GM23338 (cell line): ENCODE measurements at regions not wholly inside any gene's neighbourhood (a gene's known extent, or its start where the extent isn't known, plus 50 kb on each side); places are given as distances from the start of the nearest gene placed in this dataset.

ENCODE experiments used
- ATAC-seq: fragments of 200-7000 bp; cut with Tn5 transposase; 3 replicates; pipeline ENCODE4 v1.9.1; 2020
- DNase-seq: peaks from one replicate; pipeline ENCODE4 v3.0.0-alpha.2; 2015; ENCODE audit warnings: low spot score
- H2AFZ ChIP-seq: fragments of 200-600 bp; sonication (generic); 2 replicates; pipeline ENCODE4 v1.8.0; 2016; ENCODE audit warnings: antibody characterized with exemption, mild to moderate bottlenecking, moderate library complexity
- H3F3A ChIP-seq: fragments of 200-600 bp; sonication (generic); replicated peaks from 2 replicates; pipeline ENCODE4 v1.8.0; 2017; ENCODE audit warnings: antibody characterized with exemption, mixed run types, low read depth
- H3K27ac ChIP-seq: fragments of 200-600 bp; sonication (generic); 2 replicates; pipeline ENCODE4 v1.6.1; 2016; ENCODE audit warnings: low read depth
- H3K27me3 ChIP-seq: fragments of 200-600 bp; sonication (generic); 2 replicates; pipeline ENCODE4 v1.8.0; 2016; ENCODE audit warnings: mild to moderate bottlenecking, mixed run types, moderate library complexity; ENCODE audit not compliant: insufficient read depth
- H3K36me3 ChIP-seq: fragments of 200-600 bp; sonication (generic); 2 replicates; pipeline ENCODE4 v1.8.0; 2016; ENCODE audit warnings: mild to moderate bottlenecking; ENCODE audit not compliant: insufficient read depth
- H3K4me1 ChIP-seq: fragments of 200-600 bp; sonication (generic); 2 replicates; pipeline ENCODE4 v1.8.0; 2016; ENCODE audit warnings: mild to moderate bottlenecking, moderate library complexity; ENCODE audit not compliant: insufficient read depth
- H3K4me2 ChIP-seq: fragments of 200-600 bp; sonication (generic); 2 replicates; pipeline ENCODE4 v1.7.1; 2017; ENCODE audit warnings: mixed run types
- H3K4me3 ChIP-seq: fragments of 200-600 bp; sonication (generic); 2 replicates; pipeline ENCODE4 v1.6.1; 2016; ENCODE audit warnings: mixed run types
- H3K79me2 ChIP-seq: fragments of 200-600 bp; sonication (generic); replicated peaks from 2 replicates; pipeline ENCODE4 v1.8.0; 2017; ENCODE audit warnings: mild to moderate bottlenecking; ENCODE audit not compliant: insufficient read depth
- H3K9me2 ChIP-seq: fragments of 200-600 bp; sonication (generic); 2 replicates; pipeline ENCODE4 v1.8.0; 2017; ENCODE audit not compliant: insufficient read depth
- H4K20me1 ChIP-seq: fragments of 200-600 bp; sonication (generic); replicated peaks from 2 replicates; pipeline ENCODE4 v1.8.0; 2017; ENCODE audit warnings: mild to moderate bottlenecking; ENCODE audit not compliant: insufficient read depth
- H3K27ac Mint-ChIP-seq: 2 replicates; pipeline ENCODE4 v1.8.0; 2020; ENCODE audit warnings: inconsistent platforms, mild to moderate bottlenecking, moderate library complexity, mixed read lengths
- H3K27me3 Mint-ChIP-seq: 3 replicates; pipeline ENCODE4 v1.8.0; 2022; ENCODE audit warnings: low read depth, mild to moderate bottlenecking, moderate library complexity, mixed read lengths, inconsistent platforms; ENCODE audit not compliant: insufficient read depth, poor library complexity
- H3K36me3 Mint-ChIP-seq: 3 replicates; pipeline ENCODE4 v1.8.0; 2021; ENCODE audit warnings: low read depth, mild to moderate bottlenecking, inconsistent platforms, moderate library complexity, mixed read lengths
- H3K4me1 Mint-ChIP-seq: 3 replicates; pipeline ENCODE4 v1.8.0; 2020; ENCODE audit warnings: mild to moderate bottlenecking, inconsistent platforms, mixed read lengths
- H3K4me3 Mint-ChIP-seq: 3 replicates; pipeline ENCODE4 v1.8.0; 2021; ENCODE audit warnings: moderate library complexity, mild to moderate bottlenecking, inconsistent platforms, mixed read lengths
- H3K9me3 Mint-ChIP-seq: 3 replicates; pipeline ENCODE4 v1.8.0; 2020; ENCODE audit warnings: moderate library complexity, mild to moderate bottlenecking, inconsistent platforms, mixed read lengths
- CREB1 ChIP-seq: fragments of 250-450 bp; sonication (Bioruptor Pico); IDR thresholded peaks from 2 replicates; pipeline ENCODE4 v1.5.0; 2020; ENCODE audit warnings: low read depth, mild to moderate bottlenecking, moderate library complexity
- CTCF ChIP-seq, 2 experiments: fragments of 200-600 bp in 1 of 2; sonication (generic) in 1 of 2; conservative IDR thresholded peaks; 2 replicates each; pipeline versions ENCODE4 v1.5.1 to v1.6.1; 2016 to 2017; ENCODE audit warnings: antibody characterized with exemption in 2 of 2, low read depth in 2 of 2, mild to moderate bottlenecking in 2 of 2, moderate library complexity in 1 of 2
- ETS1 ChIP-seq: IDR thresholded peaks from 2 replicates; pipeline ENCODE4 v1.6.1; 2016; ENCODE audit warnings: antibody characterized with exemption
- EZH2 ChIP-seq: fragments of 200-600 bp; sonication (generic); IDR thresholded peaks from one replicate; pipeline ENCODE4 v1.8.0; 2017; ENCODE audit warnings: antibody characterized with exemption, mild to moderate bottlenecking, low read depth; ENCODE audit not compliant: unreplicated experiment
- EZH2phosphoT487 ChIP-seq: fragments of 200-600 bp; sonication (generic); IDR thresholded peaks from one replicate; pipeline ENCODE4 v1.8.1; 2018; ENCODE audit warnings: antibody characterized with exemption; ENCODE audit not compliant: unreplicated experiment
- JUNB ChIP-seq: IDR thresholded peaks from one replicate; pipeline ENCODE4 v1.6.1; 2016; ENCODE audit warnings: antibody characterized with exemption; ENCODE audit not compliant: unreplicated experiment
- NANOG ChIP-seq: IDR thresholded peaks from 2 replicates; pipeline ENCODE4 v1.6.1; 2016; ENCODE audit warnings: antibody characterized with exemption, borderline replicate concordance
- POLR2AphosphoS5 ChIP-seq: IDR thresholded peaks from 2 replicates; pipeline ENCODE4 v1.6.1; 2016; ENCODE audit warnings: antibody characterized with exemption, low read depth
- REST ChIP-seq: IDR thresholded peaks from one replicate; pipeline ENCODE4 v1.6.1; 2018; ENCODE audit warnings: antibody characterized with exemption; ENCODE audit not compliant: unreplicated experiment
- STAT1 ChIP-seq: IDR thresholded peaks from one replicate; pipeline ENCODE4 v1.6.1; 2016; ENCODE audit warnings: antibody characterized with exemption; ENCODE audit not compliant: unreplicated experiment
- ZNF114 ChIP-seq: fragments of 250-450 bp; sonication (Bioruptor Pico); IDR thresholded peaks from 2 replicates; pipeline ENCODE4 v1.5.0; 2020; ENCODE audit warnings: mild to moderate bottlenecking, moderate library complexity
- ZNF331 ChIP-seq: fragments of 250-450 bp; sonication (Bioruptor Pico); IDR thresholded peaks from 2 replicates; pipeline ENCODE4 v1.5.0; 2020; ENCODE audit warnings: low read depth, mild to moderate bottlenecking, moderate library complexity

- no peak for TF ChIP-seq CREB1
- no peak for TF ChIP-seq STAT1
- TF ChIP-seq NANOG = no peak
- no peak for TF ChIP-seq CTCF (conservative IDR thresholded peaks at IDR 0.05; ENCODE audit: low read depth in 2 of 2)
- no peak for TF ChIP-seq EZH2
- TF ChIP-seq EZH2phosphoT487 = no peak
- TF ChIP-seq POLR2AphosphoS5 = no peak
Measured at GRCh38 chr2:57615855-57616556, 430.6 kb upstream of the VRK2 start (continued).

- ATAC-seq = no peak
- no peak for TF ChIP-seq ZNF114
- no peak for TF ChIP-seq EZH2
- no peak for TF ChIP-seq POLR2AphosphoS5
- TF ChIP-seq ETS1 = no peak
- no peak for TF ChIP-seq JUNB
- no peak for TF ChIP-seq ZNF331 (CRISPR knock-in tag)
- no peak for TF ChIP-seq REST
- no peak for TF ChIP-seq CTCF (conservative IDR thresholded peaks at IDR 0.05; ENCODE audit: low read depth in 2 of 2)
Measured at GRCh38 chr2:57617318-57617717, 429.3 kb upstream of the VRK2 start.

More at GRCh38 chr2:57617318-57617717, 429.3 kb upstream of the VRK2 start:
- Histone ChIP-seq H3K4me1 (peaks cover 2% of the 10 kb centered on the region; the same call in 1 of the 2 replicates), H3K79me2 (no peaks in the 10 kb centered on the region), H2AFZ (no peak overlapping the region), H3K36me3 (no peaks in the 10 kb centered on the region), H3K9me2 (no peaks in the 10 kb centered on the region), H3F3A (no peaks in the 10 kb centered on the region), H3K27me3 (no peaks in the 10 kb centered on the region), H3K4me3 (no peak overlapping the region), H3K4me2 (no peak overlapping the region), H4K20me1 (no peaks in the 10 kb centered on the region), H3K27ac (no peak overlapping the region)
- no peaks in the 10 kb centered on the region for H3K9me3 Mint-ChIP-seq
- no peak overlapping the region for H3K4me3 Mint-ChIP-seq
- peaks cover 10% of the 10 kb centered on the region for H3K4me1 Mint-ChIP-seq
- H3K36me3 Mint-ChIP-seq = no peaks in the 10 kb centered on the region
- no peaks in the 10 kb centered on the region for H3K27me3 Mint-ChIP-seq
- no peak for DNase-seq
- H3K27ac Mint-ChIP-seq = no peak overlapping the region
